HCT116 (cell line): ENCODE measurements at regions not wholly inside any gene's neighbourhood (a gene's known extent, or its start where the extent isn't known, plus 50 kb on each side); places are given as distances from the start of the nearest gene placed in this dataset.

Experiments
- CEBPB ChIP-seq: IDR thresholded peaks from 2 replicates; pipeline ENCODE4 v1.6.1; 2012; ENCODE audit warnings: low read depth
- EGR1 ChIP-seq: IDR thresholded peaks from 2 replicates; pipeline ENCODE4 v1.6.1; 2012; ENCODE audit warnings: low read depth
- EZH2 ChIP-seq: fragments of 200-600 bp; sonication (generic); IDR thresholded peaks from 2 replicates; pipeline ENCODE4 v1.6.1; 2017; ENCODE audit warnings: antibody characterized with exemption, mixed run types
- EZH2phosphoT487 ChIP-seq: fragments of 200-600 bp; IDR thresholded peaks from 2 replicates; pipeline ENCODE4 v1.6.1; 2018; ENCODE audit warnings: antibody characterized with exemption, borderline replicate concordance
- POLR2A ChIP-seq: IDR thresholded peaks from 2 replicates; pipeline ENCODE4 v1.7.0; 2011; ENCODE audit warnings: borderline replicate concordance; ENCODE audit not compliant: insufficient read depth, insufficient read length; ENCODE audit errors: extremely low read depth
- POLR2AphosphoS5 ChIP-seq: IDR thresholded peaks from 2 replicates; pipeline ENCODE4 v1.6.1; 2011; ENCODE audit warnings: mild to moderate bottlenecking, low read depth, low read length, moderate library complexity
- SIN3A ChIP-seq: IDR thresholded peaks from 2 replicates; pipeline ENCODE4 v1.6.1; 2012; ENCODE audit warnings: low read depth
- TF ChIP-seq, protein P1 (sequence below): IDR thresholded peaks from 2 replicates; pipeline ENCODE4 v1.6.1; 2012
- TF ChIP-seq, protein P2 (sequence below), 3 experiments: fragments of 200-600 bp in 1 of 3; sonication (generic) in 1 of 3; IDR thresholded peaks in 2 of 3; conservative IDR thresholded peaks in 1 of 3; 2 replicates each; pipeline ENCODE4 v1.5.1; 2012 to 2017; ENCODE audit warnings: low read depth in 2 of 3, low read length in 2 of 3, antibody characterized with exemption in 1 of 3, borderline replicate concordance in 1 of 3, control low read depth in 1 of 3, mild to moderate bottlenecking in 1 of 3, mixed read lengths in 1 of 3, mixed run types in 1 of 3, moderate library complexity in 1 of 3; ENCODE audit not compliant: insufficient read depth in 1 of 3

DNA sequence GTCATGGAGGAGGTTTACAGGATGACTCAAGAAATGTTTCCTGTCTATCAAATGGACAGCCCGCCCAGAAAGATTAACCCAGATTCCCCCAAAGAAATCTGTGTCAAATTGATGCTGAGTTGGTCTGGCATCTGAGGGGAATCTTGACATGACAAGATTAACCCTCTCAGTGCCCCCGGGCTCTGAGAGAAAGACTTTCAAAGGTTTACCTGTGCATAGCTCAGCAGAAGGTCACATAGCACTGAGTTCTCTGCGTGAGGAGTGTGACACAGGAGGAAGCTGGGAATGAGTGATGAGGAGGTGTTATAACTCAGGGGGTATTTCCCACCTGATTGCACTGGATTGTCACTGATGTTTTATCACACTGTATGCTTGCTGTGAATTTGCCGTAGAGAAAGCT is 601.2 kb downstream of the DHX35 start:
- no peak for TF ChIP-seq POLR2AphosphoS5
- no peak for TF ChIP-seq POLR2A
- TF ChIP-seq, protein P1, sequence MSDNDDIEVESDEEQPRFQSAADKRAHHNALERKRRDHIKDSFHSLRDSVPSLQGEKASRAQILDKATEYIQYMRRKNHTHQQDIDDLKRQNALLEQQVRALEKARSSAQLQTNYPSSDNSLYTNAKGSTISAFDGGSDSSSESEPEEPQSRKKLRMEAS: no peak
- TF ChIP-seq SIN3A: no peak
- TF ChIP-seq, protein P2, sequence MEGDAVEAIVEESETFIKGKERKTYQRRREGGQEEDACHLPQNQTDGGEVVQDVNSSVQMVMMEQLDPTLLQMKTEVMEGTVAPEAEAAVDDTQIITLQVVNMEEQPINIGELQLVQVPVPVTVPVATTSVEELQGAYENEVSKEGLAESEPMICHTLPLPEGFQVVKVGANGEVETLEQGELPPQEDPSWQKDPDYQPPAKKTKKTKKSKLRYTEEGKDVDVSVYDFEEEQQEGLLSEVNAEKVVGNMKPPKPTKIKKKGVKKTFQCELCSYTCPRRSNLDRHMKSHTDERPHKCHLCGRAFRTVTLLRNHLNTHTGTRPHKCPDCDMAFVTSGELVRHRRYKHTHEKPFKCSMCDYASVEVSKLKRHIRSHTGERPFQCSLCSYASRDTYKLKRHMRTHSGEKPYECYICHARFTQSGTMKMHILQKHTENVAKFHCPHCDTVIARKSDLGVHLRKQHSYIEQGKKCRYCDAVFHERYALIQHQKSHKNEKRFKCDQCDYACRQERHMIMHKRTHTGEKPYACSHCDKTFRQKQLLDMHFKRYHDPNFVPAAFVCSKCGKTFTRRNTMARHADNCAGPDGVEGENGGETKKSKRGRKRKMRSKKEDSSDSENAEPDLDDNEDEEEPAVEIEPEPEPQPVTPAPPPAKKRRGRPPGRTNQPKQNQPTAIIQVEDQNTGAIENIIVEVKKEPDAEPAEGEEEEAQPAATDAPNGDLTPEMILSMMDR (IDR thresholded peaks at IDR 0.05 in 2 of 3, conservative IDR thresholded peaks at IDR 0.05 in 1 of 3; ENCODE audit: borderline replicate concordance in 1 of 3, insufficient read depth in 1 of 3, low read depth in 2 of 3, low read length in 2 of 3): no peak
- no peak for TF ChIP-seq EZH2phosphoT487
- no peak for TF ChIP-seq EGR1
- TF ChIP-seq CEBPB: no peak
- TF ChIP-seq EZH2: no peak
